ENCODE measurements at regions not wholly inside any gene's neighbourhood (a gene's known extent, or its start where the extent isn't known, plus 50 kb on each side); places are given as distances from the start of the nearest gene placed in this dataset.

- no peak for DNase-seq
Observed at GRCh38 chr7:156091519-156092080, 279.3 kb upstream of the SHH start.

- DNase-seq = no peak
Observed at GRCh38 chr7:156090988-156091387, 278.7 kb upstream of the SHH start.

- DNase-seq = no peak
Observed at GRCh38 chr7:156089222-156089621, 277.0 kb upstream of the SHH start.

DNA sequence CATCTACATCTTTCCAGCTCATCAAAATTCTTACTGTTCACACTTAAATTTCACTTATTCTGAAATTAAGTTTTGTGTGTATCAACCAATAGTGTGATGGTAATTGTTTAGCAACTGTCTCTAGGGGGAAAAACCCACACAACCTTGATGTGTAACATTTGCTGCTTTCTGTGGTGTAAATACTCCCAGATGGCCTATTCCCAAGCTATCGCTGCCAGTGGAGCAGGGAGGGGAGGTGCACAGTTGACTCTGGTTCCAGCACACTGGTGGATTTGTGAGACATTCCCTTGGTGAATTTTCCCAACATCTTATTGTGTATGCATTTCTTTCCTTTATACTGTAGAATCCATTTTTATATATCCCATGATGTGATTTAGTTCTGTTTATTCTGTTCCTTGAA is 275.9 kb upstream of the SHH start:
- no peak for DNase-seq

DNA sequence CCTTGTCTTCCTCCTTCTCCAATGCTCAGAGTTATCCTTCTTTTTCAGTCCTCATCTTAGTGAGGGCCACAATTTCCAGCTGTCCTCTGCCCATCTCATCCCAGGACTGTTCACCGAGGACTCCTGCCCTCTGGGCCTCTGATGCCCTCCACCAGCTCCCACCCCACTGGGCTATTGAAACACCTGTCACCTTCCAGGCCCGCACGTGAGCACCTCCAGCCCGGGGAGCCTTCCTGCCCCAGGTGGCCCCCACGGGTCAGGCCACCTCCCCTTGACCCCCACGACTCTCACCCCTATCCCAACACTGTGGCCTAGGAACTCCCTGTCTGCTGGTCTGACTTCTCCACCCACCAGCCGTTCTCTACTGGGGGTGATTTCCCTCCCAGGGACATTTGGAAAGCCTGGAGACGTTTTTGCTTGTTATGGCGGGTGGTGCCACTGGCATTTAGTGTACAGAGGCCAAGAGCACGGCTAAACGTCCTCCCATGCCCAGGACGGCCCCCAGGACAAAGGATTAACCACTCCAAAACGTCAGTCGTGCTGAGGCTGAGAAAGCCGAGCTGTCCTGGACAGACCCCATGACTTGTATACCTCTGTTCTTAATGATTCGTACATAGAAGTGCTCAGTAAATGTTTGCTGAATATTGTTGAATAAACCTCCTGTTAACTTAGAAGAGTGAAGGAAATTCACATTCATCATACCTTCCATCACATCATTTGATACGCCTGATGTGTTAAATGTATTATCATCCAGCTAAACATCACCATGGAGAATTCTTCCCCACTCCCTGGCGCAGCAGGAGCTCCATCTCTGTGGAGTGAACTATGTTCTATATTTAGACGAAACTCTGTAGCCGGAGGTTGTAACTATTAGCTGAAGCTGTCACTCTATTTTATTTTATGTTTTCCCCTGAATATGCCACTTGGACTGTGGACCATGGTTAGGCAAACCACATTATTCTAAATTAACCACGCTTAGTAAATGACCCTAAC is 270.1 kb upstream of the SHH start:
- DNase-seq = no peak

DNA sequence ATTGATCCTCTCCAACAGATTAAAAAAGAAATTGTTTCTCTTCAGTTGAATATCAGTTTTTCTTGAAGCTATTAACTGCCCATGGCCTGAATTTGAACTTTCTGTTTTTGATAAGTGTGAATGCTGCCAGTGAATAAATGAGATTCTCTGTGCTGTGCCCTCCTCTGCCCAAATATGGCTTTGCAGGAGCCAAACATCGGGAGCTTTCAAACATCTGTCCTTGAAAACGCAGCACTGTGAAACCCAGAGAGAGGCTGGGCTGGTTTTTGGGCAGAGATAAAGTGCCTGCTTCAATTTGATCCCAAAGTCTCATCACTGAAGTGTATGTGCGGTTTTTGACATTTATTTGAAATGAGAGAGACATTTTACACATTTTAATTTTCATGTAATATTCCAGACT is 268.3 kb upstream of the SHH start:
- no peak for DNase-seq

DNA sequence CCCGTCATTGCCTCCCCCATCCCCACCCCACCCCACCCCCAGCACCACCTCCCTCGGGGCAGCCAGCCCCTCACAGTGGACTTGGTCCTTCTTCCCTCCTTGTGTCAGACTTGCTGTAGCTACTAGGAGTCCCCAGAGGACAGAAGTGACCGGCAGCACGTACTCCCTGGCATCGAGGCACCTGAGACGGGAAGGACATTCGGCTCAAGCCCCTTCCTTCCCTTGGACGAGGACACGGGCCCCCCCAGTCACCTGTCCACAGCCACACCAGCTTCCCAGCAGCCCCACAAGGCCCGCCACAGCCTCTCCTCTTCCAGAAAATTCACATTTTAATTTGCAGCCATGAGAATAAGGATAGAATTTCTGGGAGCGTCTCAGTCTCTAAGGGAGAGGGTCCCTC is 267.8 kb upstream of the SHH start:
- DNase-seq = no peak

DNA sequence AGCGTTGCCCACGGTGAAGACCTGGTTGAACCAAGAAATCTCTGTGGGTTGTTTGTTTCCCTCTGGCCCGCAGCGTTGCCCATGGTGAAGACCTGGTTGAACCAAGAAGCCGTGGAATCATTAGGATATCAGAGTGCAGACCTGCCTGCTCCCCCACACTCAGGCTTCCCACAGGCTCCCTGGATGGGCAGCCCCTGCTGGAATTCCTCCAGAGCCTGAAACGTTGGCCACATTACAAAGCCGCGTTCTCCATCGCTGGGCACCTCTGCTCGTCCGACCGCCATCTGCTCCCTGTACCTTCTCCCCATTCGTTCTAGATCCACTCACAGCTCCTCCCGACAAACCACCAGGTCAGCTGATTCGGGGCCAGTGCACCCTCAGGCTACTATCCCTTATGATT is 266.9 kb upstream of the SHH start:
- no peak for DNase-seq

- DNase-seq = no peak
Observed at GRCh38 chr7:156074982-156075615, 262.8 kb upstream of the SHH start.

DNA sequence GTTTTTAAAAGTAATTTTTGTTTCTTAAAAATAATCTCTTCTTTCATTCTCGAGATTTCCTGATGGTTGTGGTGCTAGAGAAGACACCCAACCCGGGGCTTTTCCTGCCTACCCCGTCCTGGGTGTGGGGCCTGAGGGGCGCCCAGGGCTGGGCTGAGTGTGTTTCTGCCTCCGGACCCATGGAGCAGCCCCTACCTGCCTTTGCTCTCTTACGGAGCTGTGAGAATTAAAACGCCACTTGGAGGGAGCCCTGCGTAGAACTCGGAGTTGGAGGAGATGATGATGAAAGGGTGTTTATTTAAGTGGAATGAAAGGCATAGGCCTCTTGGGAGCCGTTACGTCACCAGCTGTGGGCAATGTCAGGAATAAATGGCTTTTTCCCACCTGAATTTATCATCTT is 261.8 kb upstream of the SHH start:
- no peak for DNase-seq

GRCh38 chr7:156073366-156074052 is 261.2 kb upstream of the SHH start:
- no peak for DNase-seq

GRCh38 chr7:156071612-156072011 is 259.3 kb upstream of the SHH start:
- DNase-seq = no peak

- DNase-seq = no peak
Observed at GRCh38 chr7:156069891-156070290, 257.6 kb upstream of the SHH start.

DNA sequence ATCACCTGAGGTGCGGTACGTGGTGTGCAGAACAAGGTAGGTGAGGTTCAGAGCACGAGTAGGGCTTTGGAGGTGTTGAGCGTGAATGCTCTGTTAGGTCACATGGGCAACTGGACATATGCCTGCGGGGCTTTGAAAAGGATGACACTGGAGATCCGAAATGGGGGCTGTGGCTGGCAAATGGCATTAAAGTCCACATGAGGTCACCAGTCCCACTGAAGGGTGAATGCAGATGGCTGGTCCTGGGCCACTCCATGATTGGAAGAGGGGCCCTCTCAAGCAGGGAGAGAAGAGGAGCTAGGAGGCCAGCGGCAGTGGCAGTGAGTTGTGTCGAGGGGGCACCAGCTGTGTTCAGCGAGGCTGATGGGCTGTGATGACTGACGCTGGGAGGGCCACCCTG is 254.9 kb upstream of the SHH start:
- no peak for DNase-seq

- no peak for DNase-seq
Observed at GRCh38 chr7:156065400-156065799, 253.1 kb upstream of the SHH start.

DNA sequence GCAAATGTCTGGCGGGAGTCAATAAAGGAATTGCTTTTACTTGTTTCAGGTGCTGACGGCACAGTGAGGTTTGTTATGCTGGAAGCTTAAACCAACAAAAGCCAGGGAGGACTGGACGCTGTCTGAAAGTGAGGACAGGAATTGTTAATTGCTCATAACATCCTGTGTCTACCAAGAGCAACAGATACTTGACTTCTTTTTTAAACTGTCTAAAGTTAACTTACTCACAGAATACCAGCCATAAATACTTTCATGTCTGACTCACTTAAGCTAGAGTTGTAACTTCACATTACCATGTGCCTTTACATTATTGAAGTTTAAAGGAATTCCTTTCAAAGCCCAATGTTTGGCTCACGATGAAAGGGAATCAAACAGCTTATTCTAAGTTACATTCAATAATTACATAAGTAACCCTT is 252.7 kb upstream of the SHH start:
- peak; percentile 73 for DNase-seq

DNA sequence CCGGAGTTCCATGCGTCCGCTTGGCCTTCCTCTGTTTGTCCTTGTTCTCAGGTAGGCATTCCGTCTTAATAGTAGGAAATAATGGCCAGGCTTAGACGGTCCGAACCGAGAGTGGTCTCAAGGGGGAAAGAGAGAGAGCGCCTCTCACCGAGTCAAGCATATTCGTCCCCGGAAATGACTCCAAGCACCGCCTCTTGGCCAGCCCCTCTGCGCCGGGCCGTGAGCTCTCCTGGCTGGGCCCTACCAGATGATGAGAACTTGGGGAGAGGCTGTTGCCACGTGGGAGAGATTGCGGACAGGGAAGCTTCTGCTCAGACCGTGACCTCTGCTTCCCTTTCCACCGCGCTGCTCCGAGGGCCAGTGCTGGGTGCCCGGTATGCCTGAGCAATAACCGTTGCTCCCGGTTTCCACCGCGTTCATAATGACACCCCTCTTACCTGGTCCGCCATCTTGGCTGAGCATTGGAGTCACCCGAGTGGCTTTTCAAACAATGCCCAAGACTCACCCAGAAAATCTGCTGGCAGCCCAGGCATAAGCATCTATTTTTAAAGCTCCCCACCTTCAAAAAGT is 251.1 kb upstream of the SHH start:
- no peak for DNase-seq

- no peak for DNase-seq
Observed at GRCh38 chr7:156062286-156062685, 250.0 kb upstream of the SHH start.

DNA sequence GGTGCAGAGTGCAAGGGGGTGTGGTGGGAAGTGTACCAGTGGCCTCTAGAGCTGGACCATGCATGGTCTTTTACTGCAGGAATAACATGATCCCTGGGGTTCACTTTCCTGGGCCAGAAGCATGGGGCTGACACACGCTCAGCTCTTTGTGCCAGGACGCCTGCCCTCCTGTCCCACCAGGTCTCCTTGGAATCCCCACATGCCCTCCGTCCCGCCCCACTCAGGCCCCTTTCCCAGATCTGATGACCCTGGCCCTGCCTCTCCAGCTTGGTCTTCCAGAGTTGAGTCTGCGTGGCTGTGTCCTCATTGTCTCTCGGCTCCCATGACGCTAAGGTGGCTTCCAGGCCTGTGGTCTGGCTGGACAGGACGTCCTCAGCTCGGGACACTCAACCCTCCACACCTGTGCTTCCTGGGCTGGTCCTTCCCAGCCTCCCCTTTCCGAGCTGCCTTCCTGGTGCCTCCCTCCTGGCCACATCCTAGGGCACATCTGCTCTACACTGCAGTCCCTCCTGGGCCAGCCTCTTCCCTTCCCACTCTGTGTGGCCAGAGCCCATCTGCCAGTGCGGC is 249.5 kb upstream of the SHH start:
- DNase-seq = no peak

DNA sequence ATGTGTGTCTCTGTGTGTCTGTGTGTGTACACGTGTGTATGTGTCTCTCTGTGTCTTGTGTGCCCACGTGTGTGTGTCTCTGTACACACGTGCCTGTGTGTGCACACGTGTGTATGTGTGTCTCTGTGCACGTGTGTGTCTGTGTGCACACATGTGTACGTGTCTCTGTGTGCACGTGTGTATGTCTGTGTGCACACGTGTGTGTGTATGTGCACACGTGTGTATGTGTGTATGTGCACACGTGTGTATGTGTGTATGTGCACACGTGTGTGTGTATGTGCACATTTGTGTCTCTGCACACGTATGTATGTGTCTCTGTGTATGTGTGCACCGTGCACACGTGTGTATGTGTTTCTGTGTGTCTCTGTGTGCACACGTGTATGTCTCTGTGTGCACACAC is 248.7 kb upstream of the SHH start:
- DNase-seq = no peak

DNA sequence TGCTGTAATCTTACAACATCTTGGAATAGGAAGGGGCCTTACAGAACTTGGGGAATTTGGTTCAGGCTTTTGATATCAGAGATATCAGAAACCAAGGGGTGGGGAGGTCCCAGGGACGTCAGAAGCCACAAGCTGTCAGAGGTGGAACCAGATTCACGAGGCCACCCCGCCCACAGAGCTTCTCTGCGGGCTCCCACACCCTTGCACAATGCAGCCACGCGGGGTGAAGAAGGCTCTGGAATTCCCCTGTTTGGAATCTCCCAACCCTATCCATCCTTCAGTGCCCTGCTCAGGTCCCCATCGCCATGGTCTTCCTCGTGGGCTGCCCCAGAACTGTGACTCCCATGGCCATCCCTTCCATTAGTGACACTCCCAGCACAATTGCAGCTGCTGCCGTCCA is 247.1 kb upstream of the SHH start:
- DNase-seq = no peak

- DNase-seq = no peak
Observed at GRCh38 chr7:156058248-156058647, 246.0 kb upstream of the SHH start.

DNA sequence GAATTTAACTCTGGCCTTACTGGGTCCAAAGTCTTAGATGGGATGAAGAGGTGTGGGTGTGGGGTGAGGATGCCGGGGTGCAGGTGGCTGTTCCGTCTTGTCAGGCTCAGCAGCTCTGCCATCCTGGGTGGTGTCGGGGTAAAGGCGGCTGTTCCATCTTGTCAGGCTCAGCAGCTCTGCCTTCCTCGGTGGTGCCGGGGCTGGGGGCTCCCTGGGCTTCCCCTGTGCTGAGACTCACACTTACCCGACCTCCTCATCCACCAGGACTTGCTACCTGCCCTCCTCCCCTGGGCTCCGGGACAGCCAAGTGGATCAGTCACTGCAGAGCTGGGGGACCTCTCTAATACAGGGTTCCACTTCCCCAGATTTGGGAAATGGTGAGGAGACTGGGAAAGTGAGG is 244.3 kb upstream of the SHH start:
- no peak for DNase-seq
